RPMI8226 (cell line): ENCODE measurements at regions not wholly inside any gene's neighbourhood (a gene's known extent, or its start where the extent isn't known, plus 50 kb on each side); places are given as distances from the start of the nearest gene placed in this dataset.

Source experiments
- DNase-seq: peaks from one replicate; pipeline ENCODE4 v3.0.0-alpha.2; 2015

DNA sequence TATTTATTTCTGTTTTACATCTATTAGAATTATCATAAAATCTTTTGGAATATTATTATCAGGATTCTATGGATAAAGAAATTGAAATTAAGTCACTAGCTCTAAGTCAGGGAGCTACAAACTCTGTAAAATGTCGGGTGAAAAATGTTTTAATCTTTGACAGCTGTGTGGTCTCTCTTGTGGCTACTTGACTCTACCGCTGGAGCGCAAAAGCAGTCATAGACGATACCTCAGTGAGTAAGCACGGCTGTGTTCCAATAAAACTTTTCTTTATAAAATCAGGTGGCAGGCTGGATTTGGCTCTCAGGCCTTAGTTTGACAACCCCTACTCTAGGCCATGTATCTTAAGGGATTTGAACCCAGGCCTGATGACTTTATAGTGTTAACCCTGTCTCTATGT, 88.5 kb upstream of the PFN2 start:
- DNase-seq = no peak

DNA sequence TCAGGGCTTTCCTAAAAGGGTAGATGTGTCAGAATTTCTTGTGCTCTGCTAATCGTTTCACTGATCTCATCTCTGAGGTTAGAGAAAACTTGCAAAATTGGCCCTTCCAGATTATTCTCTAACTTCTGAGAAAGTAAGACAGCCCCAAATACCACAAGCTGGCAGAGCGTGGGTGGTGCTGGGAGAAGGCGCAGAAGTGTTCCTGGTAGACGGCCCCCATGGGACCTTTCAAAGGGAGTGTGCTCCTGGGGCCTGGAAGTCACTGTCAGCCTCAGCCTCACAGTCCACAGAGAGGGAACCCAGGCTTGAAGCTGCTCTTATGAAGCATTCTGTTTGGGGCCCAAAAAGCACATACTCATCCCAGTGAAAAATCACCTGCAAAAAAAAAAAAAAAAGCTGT, 86.5 kb upstream of the PFN2 start:
- no peak for DNase-seq

DNA sequence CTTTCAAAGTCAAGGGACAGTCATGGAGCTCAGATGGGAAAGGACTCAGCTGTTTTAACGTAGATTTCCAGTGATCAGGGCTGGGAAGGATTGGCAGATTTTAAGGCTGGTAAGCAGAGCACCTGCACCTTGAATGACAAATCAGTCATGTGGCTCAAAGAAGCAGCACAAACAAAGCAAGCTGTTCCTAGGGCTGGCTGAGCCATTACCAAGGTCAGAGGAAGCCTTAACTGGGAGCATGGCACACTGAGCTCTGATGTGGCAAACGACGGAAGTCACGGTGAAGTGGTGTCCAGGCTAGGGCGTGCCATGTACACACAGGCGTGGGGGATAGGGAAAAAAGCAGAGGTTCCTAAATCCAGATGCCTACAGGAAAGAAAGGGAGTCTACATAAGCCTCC, 84.6 kb upstream of the PFN2 start:
- no peak for DNase-seq

DNA sequence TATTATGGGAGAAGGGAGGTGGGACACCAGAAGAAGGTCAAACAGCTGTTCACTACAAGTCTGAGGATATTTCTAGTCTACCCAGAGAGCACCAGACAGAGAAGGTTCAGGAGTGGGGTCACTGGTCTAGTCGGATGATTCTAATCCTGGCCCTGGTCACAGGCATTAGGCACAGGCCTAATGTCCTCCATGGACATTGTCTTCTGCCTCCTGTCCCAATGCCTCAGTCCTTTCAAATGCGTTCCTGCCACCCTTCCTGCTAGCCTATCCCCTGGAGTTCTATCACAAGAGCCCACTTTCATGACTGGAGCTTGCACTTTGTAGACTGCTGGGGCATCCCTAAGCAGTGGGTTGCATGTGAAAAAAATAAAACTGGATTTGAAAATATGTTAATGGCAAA, 83.9 kb upstream of the PFN2 start:
- DNase-seq = no peak

DNA sequence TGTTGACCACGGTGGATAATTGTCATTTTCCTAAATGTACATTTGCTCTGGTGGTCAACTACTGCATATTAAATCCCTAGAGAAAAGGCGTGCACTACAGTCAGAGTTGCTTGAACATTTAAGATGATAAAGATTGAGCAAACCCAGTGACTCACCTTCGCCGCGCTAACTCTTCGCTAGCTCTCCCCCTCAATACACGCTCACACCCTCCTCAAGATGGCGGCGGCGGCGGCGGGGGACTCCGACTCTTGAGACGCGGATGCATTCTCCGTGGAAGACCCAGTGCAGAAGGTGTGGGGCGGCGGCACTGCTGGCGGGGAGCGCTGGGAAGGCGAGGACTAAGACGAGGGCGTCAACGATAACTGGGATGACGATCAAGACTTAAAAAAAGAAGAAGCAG, 79.8 kb upstream of the PFN2 start:
- DNase-seq = no peak

DNA sequence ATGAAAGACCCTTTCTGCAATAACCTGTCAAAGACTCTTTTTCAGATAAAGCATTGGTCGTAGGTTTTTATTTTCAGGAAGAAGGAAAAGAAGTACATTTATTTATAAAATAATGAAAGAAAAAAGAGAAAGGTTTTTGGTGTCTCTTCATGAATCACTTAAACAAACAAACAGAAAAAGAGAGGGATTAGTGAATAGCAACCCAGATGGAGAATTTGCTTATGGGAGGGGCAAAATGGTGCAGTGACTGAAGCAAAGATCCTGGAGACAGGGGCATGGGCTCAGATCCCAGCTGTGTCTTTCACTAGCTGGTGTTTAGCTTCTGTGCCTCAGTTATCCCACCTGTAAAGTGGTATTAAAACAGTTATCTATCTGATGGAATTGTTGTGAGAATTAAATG, 78.6 kb upstream of the PFN2 start:
- DNase-seq = no peak

DNA sequence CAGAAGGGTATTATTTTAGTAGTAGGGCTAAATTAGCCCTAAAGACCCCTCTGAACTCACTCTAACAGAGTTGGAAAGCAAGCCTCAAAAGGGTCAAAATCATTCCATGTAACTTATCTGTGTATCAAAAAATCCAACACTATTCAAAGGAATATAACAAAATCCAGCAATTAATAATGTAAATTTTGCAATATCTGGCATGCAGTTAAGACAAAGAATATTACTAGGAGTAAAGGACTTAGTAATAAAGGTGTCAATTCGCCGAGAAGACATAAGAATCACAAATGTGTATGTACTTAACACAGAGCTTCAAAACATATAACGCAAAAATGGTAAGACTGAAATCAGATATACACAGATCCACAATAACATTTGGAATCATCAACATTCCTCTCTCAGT, 71.2 kb upstream of the PFN2 start:
- DNase-seq = no peak

DNA sequence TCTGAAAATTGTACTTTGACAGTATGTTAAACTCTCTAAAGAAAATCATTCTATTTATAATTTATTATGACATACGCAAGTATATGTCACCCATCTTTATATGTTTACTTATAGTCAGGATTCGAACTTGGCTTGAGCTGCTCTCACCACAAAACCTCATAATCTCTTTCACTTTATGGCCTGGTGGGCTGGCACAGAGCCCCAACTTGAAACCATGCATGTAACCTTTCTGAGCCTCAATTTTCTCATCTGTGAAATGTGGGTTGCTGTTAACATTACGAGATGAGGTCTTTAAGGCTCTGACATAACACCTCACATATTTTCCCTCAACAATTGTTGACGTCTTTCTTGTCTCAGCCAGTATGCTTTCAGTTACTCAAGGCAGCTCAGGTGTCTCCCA, 69.4 kb upstream of the PFN2 start:
- no peak for DNase-seq

DNA sequence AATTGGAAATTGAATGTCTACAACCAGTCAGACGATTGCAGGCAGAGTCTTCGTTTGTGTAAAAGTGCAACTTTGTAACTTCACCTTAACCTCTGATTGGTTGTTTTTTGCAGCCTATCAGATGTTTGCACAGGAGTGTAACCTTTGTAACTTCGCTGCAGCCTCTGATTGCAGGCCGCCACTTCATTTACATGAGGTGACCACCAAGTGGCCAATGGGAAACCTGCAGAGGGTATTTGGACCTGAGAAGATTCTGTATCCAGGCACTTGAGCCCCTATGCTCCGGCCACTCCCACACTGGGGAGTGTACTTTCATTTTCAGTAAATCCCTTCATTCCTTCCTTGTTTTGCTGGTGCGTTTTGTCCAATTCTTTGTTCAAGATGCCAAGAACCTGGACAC, 68.1 kb upstream of the PFN2 start:
- DNase-seq = peak; percentile 34

DNA sequence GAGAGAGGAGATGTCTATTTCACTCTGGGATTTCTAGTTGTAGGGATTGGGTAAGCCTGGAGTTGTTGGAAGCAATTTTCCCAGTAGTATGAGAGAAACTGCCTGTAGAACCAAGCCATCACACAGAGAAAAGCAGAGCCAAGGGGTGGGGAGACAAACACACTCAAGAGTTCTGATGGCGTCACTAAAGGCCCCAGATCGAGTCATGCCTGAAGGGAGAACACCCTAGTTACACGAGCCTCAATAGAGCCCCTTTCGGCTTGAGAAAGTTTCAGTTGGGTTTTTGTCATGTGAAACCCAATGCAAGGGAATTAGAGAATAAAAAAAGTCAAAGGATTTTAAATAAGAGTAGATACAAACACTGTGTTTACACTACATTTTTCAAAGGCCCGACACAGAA, 66.1 kb upstream of the PFN2 start:
- no peak for DNase-seq

DNA sequence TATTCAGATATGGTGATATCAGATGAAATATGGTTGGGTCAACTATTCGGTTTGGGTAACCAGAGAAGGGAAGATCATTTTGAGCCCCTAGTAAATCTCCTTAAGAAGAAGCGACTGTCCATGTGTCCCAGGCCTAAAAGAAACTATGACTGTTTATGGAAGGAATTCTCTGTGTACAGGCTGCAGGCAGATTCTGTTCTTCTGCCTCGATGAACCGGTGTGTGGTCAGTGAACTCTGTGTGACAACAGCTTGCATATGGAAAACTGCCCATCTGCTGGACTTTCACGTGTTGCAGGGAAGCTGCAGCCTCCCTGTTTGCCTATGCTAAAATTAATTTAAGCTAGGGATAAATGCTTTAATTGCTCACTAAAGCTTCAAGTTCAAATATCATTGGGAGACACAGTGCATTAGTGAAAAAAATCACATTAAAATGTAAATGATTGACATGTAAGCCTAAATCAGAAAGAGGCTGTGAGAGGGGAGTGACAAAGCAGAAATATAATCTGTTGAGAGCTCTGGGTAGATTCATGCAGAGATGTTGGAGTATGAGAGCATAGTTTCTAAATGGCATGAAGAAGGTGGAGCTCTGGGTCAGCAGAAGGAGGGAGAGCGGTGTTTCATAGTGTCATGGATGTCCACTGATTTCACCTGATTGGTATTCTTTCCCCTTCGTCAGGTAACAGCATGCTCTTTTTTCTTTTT, 65.4 kb upstream of the PFN2 start:
- no peak for DNase-seq

DNA sequence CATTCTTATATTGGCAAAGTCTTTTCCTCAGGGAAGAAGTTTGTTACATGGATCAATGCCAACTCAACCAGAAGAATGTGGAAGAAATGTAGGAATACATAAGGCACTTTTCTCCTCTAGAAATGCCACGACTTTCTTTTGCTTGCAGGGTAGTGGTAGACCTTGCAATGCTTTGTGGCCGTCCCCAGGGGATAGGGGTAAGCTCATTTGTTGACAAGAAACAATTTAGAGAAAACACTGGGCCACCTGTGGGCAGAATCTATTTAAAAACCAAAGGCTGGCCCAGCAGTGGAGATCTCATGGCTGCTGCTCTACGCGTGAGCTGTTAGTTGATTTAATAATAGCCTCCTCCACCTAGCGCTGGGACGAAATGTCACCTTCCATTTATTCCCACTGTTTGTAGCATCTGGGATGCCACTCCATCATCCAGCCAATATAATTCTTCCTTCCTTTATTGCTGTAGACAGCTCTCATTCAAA, 64.6 kb upstream of the PFN2 start:
- no peak for DNase-seq

DNA sequence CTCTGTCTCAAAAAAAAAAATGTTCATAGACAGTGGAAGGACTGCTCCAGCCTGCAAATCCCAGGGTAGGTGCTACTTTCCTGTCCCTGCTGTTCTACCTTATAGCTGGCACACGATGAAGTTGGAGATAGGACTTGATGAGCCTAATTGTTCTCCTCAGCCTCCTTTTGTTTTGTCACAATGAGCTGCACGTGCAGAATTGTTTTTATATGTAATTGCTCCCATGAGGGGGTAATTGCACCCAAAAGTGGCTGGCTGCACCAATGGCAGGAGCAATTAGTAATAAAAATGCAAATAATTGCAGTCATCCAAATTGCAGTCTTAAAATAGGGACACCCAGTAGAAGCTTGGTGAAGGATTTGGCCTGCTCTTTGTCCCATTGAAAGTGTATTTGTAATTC, 63.0 kb upstream of the PFN2 start:
- no peak for DNase-seq

DNA sequence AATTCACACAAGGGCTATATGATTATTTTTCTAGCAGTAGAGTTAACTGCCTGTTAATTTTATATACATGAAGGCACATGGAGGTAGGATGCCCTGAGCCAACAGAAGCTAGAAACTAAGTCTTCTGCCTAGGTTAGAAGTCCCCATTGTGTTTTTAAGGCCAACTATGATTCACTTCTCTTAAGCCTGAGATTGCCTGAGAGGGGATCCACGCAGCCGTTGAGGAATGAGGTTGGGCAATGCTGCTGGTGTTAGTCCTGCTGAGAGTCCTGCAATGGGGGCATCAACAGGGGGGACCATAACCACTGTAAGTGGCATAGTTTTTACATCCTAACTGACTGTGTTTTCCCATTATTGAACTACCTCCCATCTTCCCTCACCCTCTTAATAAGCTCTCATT, 60.1 kb upstream of the PFN2 start:
- DNase-seq = no peak

DNA sequence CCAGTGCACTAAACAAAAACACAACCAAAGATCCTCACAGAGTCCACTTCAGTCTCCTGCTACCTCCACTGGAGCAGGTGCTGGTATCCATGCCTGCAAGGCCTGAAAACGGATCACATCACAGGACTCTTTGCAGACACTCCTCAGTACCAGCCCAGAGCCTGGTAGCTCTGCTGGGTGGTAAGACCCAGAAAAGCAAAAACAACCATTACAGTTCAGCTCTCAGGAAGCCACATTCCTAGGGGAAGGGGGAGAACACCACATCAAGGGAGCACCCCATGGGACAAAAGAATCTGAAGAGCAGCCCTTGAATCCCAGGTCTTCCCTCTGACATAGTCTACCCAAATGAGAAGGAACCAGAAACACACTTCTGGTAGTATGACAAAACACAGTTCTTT, 52.5 kb upstream of the PFN2 start:
- no peak for DNase-seq

DNA sequence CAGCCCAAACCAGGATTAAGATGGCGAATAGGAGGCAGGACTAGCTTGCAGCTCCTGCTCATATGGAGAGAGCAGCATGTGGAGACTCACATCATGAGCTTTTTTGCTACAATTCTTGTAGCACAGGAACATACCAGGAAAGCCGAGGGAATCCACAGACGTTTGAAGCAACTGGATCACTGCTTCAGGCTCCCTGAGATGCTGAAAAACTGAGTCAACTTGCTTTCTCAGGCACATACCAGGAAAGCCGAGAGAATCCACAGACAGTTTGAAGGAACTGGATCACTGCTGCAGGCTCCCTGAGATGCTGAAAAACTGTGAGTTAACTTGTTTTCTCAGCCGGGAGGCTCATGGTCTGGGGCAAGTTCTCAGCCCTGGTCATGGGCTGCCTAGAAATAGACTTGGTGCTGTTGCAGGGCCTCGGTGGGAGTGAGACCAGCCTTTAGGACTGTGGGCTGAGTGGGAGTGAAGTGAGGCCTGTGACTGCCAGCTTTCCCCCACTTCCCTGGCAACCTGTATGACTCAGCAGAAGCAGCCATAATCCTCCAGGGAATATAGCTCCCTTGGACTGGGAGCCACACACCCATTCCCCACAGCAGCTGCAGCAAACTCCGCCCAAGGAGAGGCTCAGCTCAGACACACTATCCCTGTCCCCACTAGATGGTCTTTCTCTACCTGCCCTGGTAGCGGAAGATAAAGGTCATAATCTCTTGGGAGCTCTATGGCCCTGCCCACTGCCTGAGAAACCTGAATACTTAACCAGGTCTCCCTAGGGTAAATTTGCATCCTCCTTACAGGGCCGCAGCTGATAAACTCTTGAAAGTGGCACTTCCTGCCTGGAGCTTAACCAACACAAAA, 51.9 kb upstream of the PFN2 start:
- no peak for DNase-seq

DNA sequence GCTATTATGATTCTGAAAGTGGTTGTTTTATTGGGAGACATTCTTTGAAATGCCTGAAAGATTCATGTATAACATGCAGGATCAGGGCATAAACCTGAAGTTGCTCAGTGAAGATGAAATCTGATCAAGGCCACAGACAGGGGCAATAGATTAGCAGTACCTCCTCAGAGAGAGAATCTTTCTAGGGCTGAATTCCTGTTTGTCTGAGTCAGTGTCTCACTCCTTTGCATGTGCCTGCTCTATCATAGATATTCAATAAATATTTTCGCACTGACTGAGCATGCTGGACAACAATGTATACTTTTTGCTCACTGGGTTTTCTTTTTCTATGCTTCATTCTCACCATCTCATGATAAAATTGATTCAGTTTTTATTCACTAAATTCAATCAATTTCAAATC, 49.8 kb upstream of the PFN2 start:
- DNase-seq = no peak
